SU-DHL-6 (cell line): ENCODE measurements at regions not wholly inside any gene's neighbourhood (a gene's known extent, or its start where the extent isn't known, plus 50 kb on each side); places are given as distances from the start of the nearest gene placed in this dataset.

ENCODE experiments used
- EZH2phosphoT487 ChIP-seq: fragments of 200-600 bp; sonication (generic), shearing (Covaris generic); conservative IDR thresholded peaks from 2 replicates; pipeline ENCODE4 v1.6.1; 2018; ENCODE audit warnings: mild to moderate bottlenecking, antibody characterized with exemption, low read length, moderate library complexity, mixed read lengths
- TF ChIP-seq, protein P1 (sequence below): fragments of 200-600 bp; sonication (generic); IDR thresholded peaks from one replicate; pipeline ENCODE4 v1.5.1; 2017; ENCODE audit warnings: antibody characterized with exemption, mild to moderate bottlenecking, low read length, moderate library complexity; ENCODE audit not compliant: insufficient read depth, poor library complexity, severe bottlenecking

DNA sequence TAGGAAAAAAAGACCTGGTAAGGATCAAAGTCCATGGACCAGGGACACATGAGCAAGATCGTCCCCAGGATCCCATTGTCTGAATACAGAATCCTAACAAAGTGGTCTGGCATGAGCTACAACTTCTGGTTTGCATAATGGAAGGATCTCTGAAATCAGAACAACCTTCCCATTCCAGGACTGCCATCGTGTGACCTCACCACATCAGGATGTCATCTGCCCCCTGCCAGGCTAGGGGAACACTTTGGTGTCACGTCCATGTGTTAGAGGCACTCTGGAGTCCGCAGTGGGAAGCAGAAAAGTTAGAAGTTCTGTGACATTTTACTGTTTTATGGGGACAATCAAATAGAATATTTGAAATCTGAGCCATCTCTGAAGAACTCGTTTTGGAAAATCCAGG lies 160.7 kb downstream of the RGS9 start:
- TF ChIP-seq, protein P1, sequence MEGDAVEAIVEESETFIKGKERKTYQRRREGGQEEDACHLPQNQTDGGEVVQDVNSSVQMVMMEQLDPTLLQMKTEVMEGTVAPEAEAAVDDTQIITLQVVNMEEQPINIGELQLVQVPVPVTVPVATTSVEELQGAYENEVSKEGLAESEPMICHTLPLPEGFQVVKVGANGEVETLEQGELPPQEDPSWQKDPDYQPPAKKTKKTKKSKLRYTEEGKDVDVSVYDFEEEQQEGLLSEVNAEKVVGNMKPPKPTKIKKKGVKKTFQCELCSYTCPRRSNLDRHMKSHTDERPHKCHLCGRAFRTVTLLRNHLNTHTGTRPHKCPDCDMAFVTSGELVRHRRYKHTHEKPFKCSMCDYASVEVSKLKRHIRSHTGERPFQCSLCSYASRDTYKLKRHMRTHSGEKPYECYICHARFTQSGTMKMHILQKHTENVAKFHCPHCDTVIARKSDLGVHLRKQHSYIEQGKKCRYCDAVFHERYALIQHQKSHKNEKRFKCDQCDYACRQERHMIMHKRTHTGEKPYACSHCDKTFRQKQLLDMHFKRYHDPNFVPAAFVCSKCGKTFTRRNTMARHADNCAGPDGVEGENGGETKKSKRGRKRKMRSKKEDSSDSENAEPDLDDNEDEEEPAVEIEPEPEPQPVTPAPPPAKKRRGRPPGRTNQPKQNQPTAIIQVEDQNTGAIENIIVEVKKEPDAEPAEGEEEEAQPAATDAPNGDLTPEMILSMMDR = no peak
- TF ChIP-seq EZH2phosphoT487 = no peak
